ENCODE measurements at regions not wholly inside any gene's neighbourhood (a gene's known extent, or its start where the extent isn't known, plus 50 kb on each side); places are given as distances from the start of the nearest gene placed in this dataset.

- no peak overlapping the region for H3K4me3 ChIP-seq
- H3K36me3 ChIP-seq, result no peaks in the 10 kb centered on the region
- no peaks in the 10 kb centered on the region for H3K4me1 ChIP-seq
- peaks cover 0 to 18% (median 0%) of the 10 kb centered on the region in 7 donors for H3K27me3 ChIP-seq
- intact Hi-C loops (cut with DNase I), result no loop called here
- DNase-seq (no peak), ATAC-seq (no peak)
- TF ChIP-seq CTCF (IDR thresholded peaks at IDR 0.05), result no peak
- 47% methylated on average over 2 of the region's 2 CpGs for WGBS, 2 donors
- H3K27ac ChIP-seq, result no peak overlapping the region
- H3K9me3 ChIP-seq, result no peaks in the 10 kb centered on the region
Observed at GRCh38 chr6:78515271-78515670, 352.1 kb upstream of the IRAK1BP1 start.

DNA sequence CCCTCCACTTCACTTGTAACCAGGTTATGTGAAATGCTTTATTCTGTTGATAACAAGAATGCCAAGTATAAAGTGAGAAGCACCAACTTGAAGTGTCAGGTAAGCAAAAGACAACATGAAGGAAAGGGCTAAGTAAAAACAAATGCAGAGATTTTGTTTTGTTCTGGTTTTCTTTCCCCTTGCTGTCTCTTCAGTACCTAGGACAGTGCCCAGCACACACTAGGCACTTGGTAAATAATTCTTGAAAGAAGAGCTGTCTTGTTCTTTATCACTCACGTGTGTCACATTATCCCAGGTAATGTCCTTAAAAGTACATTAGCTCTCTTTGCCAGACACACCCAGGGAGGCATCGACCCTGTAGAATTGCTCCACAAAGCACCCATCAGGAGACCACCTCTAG, 350.0 kb upstream of the IRAK1BP1 start:
- H3K9me3 ChIP-seq, result no peaks in the 10 kb centered on the region
- no peaks in the 10 kb centered on the region for H3K36me3 ChIP-seq
- TF ChIP-seq CTCF (IDR thresholded peaks at IDR 0.05), result no peak
- intact Hi-C loops (cut with DNase I), result no loop called here
- H3K27ac ChIP-seq, result no peak overlapping the region
- H3K4me3 ChIP-seq, result no peak overlapping the region
- ATAC-seq (no peak), DNase-seq (no peak)
- 42 to 60% methylated on average over 2 of the region's 2 CpGs for WGBS, 2 donors
- H3K27me3 ChIP-seq, result peaks cover 0 to 18% (median 0%) of the 10 kb centered on the region in 7 donors
- no peaks in the 10 kb centered on the region for H3K4me1 ChIP-seq

GRCh38 chr6:78523622-78524021, 343.7 kb upstream of the IRAK1BP1 start:
- no peak overlapping the region for H3K4me3 ChIP-seq
- no peak for ATAC-seq
- no peak for TF ChIP-seq CTCF (IDR thresholded peaks at IDR 0.05)
- no peak for DNase-seq
- no peaks in the 10 kb centered on the region for H3K4me1 ChIP-seq
- H3K9me3 ChIP-seq, result no peaks in the 10 kb centered on the region
- intact Hi-C loops (cut with DNase I), result no loop called here
- H3K27ac ChIP-seq, result no peak overlapping the region
- no peaks in the 10 kb centered on the region for H3K36me3 ChIP-seq
- H3K27me3 ChIP-seq, result peaks cover 0 to under 1% (median 0%) of the 10 kb centered on the region in 7 donors

DNA sequence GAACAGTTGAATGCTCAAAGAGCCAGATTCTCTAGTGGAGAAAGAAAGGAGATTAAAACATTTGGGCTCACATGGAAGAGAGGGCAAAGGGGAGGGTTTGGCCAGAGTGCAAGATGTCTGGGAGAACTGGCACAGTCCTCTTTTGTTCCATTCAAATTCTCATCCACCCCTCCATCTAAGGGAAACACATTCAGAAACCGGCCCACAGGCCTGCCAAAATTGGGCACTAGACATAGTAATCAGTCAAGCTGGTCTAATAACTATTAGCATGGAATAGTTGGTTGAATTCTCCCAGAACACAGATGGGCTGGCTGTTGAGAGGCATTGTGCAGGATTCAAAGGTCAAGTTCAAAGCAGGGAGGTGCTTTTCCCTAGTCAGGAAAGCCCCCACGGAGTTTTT, 341.4 kb upstream of the IRAK1BP1 start:
- DNase-seq (no peak), ATAC-seq (no peak)
- H3K27me3 ChIP-seq, result no peaks in the 10 kb centered on the region
- no peaks in the 10 kb centered on the region for H3K4me1 ChIP-seq
- 46 to 56% methylated on average over 2 of the region's 2 CpGs for WGBS, 2 donors
- H3K36me3 ChIP-seq, result no peaks in the 10 kb centered on the region
- no peak for TF ChIP-seq CTCF (IDR thresholded peaks at IDR 0.05)
- no peak overlapping the region for H3K27ac ChIP-seq
- intact Hi-C loops (cut with DNase I), result no loop called here
- H3K4me3 ChIP-seq, result no peak overlapping the region
- no peaks in the 10 kb centered on the region for H3K9me3 ChIP-seq

- DNase-seq (no peak), ATAC-seq (no peak)
- Histone ChIP-seq H3K27me3 (no peaks in the 10 kb centered on the region), H3K9me3 (no peaks in the 10 kb centered on the region), H3K27ac (no peak overlapping the region), H3K4me1 (no peaks in the 10 kb centered on the region), H3K36me3 (no peaks in the 10 kb centered on the region), H3K4me3 (no peak overlapping the region)
- TF ChIP-seq CTCF (IDR thresholded peaks at IDR 0.05), result no peak
- WGBS, 2 donors, result 91 to 95% methylated on average over 3 of the region's 3 CpGs
- intact Hi-C loops (cut with DNase I), result no loop called here
Observed at GRCh38 chr6:78526432-78526831, 340.9 kb upstream of the IRAK1BP1 start.
